ENCODE measurements at regions not wholly inside any gene's neighbourhood (a gene's known extent, or its start where the extent isn't known, plus 50 kb on each side); places are given as distances from the start of the nearest gene placed in this dataset.

DNA sequence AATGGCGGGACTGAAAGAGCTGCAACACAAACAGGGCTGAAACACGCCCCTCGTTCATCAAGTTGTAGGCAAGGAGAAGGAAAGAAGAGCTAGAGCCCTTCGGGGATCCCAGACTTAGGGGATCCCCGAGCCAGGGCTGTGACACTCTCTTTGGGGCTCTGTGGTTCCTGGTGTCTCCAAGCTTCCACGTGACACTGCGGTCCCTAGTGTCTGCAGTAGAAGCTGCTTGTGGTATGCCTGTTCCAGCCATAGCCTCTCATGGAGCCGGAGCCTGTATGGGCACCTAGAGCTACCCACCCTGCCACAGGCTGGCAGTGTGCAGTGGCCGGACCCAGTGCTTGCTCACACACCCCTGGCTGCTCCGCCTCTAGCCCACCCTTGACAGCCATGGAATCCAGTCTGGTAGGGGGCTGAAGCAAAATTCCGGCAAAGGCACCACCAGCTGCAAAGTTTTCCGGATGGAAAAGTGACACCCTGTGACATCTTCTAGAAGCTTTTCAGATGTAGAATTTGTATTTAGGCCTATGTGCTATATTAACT lies 1439.6 kb upstream of the ACO1 start:
- TF ChIP-seq, protein P1, sequence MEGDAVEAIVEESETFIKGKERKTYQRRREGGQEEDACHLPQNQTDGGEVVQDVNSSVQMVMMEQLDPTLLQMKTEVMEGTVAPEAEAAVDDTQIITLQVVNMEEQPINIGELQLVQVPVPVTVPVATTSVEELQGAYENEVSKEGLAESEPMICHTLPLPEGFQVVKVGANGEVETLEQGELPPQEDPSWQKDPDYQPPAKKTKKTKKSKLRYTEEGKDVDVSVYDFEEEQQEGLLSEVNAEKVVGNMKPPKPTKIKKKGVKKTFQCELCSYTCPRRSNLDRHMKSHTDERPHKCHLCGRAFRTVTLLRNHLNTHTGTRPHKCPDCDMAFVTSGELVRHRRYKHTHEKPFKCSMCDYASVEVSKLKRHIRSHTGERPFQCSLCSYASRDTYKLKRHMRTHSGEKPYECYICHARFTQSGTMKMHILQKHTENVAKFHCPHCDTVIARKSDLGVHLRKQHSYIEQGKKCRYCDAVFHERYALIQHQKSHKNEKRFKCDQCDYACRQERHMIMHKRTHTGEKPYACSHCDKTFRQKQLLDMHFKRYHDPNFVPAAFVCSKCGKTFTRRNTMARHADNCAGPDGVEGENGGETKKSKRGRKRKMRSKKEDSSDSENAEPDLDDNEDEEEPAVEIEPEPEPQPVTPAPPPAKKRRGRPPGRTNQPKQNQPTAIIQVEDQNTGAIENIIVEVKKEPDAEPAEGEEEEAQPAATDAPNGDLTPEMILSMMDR (IDR thresholded peaks at IDR 0.05; ENCODE audit: insufficient read depth in 1 of 2, low read depth in 1 of 2, low read length in 1 of 2, severe bottlenecking in 1 of 2, unreplicated experiment in 1 of 2), result no peak
- intact Hi-C loops (cut with micrococcal nuclease; ENCODE audit: unreplicated experiment), result no loop called here
- no peak overlapping the region for H3K4me3 ChIP-seq (ENCODE audit: low read depth, low read length)
- H3K9me3 ChIP-seq, result no peaks in the 10 kb centered on the region; the same call in 1 of the 2 replicates
- no peaks in the 10 kb centered on the region for H3K4me1 Mint-ChIP-seq (ENCODE audit: low read depth, unreplicated experiment)
- no peaks in the 10 kb centered on the region for H3K36me3 ChIP-seq (ENCODE audit: control insufficient read depth, insufficient read depth, low read length)
- H3K4me3 Mint-ChIP-seq (ENCODE audit: unreplicated experiment), result no peak overlapping the region
- no TSS peak for BruUV-seq (replicated peaks)
- H3K9me3 Mint-ChIP-seq (ENCODE audit: unreplicated experiment), result no peaks in the 10 kb centered on the region
- H3K36me3 Mint-ChIP-seq (ENCODE audit: insufficient read depth, unreplicated experiment), result no peaks in the 10 kb centered on the region
- no peaks in the 10 kb centered on the region for H3K4me1 ChIP-seq
- peaks cover 3% of the 10 kb centered on the region for H3K27me3 Mint-ChIP-seq (ENCODE audit: insufficient read depth, unreplicated experiment)
- H3K27ac Mint-ChIP-seq (ENCODE audit: unreplicated experiment), result no peak overlapping the region
- ChIA-PET CTCF (no interaction called here), POLR2A (no interaction called here)
- no peak for DNase-seq
- no peaks in the 10 kb centered on the region for H3K27me3 ChIP-seq (replicated peaks; ENCODE audit: control insufficient read depth, insufficient read depth, low read length)

DNA sequence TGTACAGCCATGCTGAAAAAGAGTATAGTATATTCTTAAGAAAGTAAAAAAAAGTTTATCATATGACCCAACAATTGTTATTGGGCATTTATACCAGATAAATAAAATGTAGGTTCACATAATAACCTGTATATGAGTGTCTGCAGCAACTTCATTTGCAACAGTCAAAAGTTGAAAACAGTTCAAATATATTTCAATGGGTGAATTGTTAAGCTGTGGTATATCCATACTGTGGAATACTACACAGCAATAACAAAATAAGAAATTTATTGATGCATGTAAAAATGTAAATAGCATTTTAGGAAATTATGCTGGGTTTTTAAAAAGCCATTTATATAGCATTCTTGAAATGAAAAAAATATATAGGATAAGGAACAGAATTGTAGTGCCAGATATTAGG lies 1420.1 kb upstream of the ACO1 start:
- Histone ChIP-seq H3K36me3 (ENCODE audit: control insufficient read depth, insufficient read depth, low read length) (no peaks in the 10 kb centered on the region), H3K4me3 (ENCODE audit: low read depth, low read length) (no peak overlapping the region), H3K4me1 (no peaks in the 10 kb centered on the region), H3K27me3 (replicated peaks; ENCODE audit: control insufficient read depth, insufficient read depth, low read length) (no peaks in the 10 kb centered on the region), H3K9me3 (peaks cover 5% of the 10 kb centered on the region; the same call in 1 of the 2 replicates)
- DNase-seq, result no peak
- Mint-ChIP-seq H3K4me1 (ENCODE audit: low read depth, unreplicated experiment) (no peaks in the 10 kb centered on the region), H3K27me3 (ENCODE audit: insufficient read depth, unreplicated experiment) (no peaks in the 10 kb centered on the region), H3K27ac (ENCODE audit: unreplicated experiment) (no peak overlapping the region), H3K4me3 (ENCODE audit: unreplicated experiment) (no peak overlapping the region), H3K36me3 (ENCODE audit: insufficient read depth, unreplicated experiment) (no peaks in the 10 kb centered on the region), H3K9me3 (ENCODE audit: unreplicated experiment) (no peaks in the 10 kb centered on the region)
- BruUV-seq (replicated peaks), result no TSS peak
- TF ChIP-seq, protein P1 (IDR thresholded peaks at IDR 0.05; ENCODE audit: insufficient read depth in 1 of 2, low read depth in 1 of 2, low read length in 1 of 2, severe bottlenecking in 1 of 2, unreplicated experiment in 1 of 2), result no peak
- CTCF ChIA-PET, result no interaction called here
- intact Hi-C loops (cut with micrococcal nuclease; ENCODE audit: unreplicated experiment), result no loop called here
- POLR2A ChIA-PET, result no interaction called here

DNA sequence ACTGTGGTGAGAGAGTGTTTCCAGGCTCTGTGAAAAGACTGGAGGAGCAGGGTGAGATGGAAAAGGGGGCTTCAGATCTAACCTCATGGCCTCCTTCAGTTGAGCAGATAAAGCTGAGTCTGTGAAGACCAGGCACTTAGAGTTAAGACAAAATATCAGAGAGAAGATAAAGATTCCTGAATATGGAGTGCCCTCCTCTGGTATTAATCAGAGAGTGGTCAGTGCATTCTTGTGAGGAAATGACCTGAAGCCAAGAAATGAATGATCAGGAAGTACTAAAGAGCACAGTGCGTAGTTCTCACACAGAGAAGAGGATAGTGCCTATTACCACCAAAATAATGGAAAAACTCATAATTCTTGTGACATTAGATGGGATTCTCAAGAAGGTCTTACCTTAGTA lies 1417.0 kb upstream of the ACO1 start:
- TF ChIP-seq, protein P1 (IDR thresholded peaks at IDR 0.05; ENCODE audit: insufficient read depth in 1 of 2, low read depth in 1 of 2, low read length in 1 of 2, severe bottlenecking in 1 of 2, unreplicated experiment in 1 of 2), result no peak
- Mint-ChIP-seq H3K4me1 (ENCODE audit: low read depth, unreplicated experiment) (no peaks in the 10 kb centered on the region), H3K9me3 (ENCODE audit: unreplicated experiment) (no peaks in the 10 kb centered on the region), H3K27me3 (ENCODE audit: insufficient read depth, unreplicated experiment) (no peaks in the 10 kb centered on the region), H3K27ac (ENCODE audit: unreplicated experiment) (no peak overlapping the region), H3K36me3 (ENCODE audit: insufficient read depth, unreplicated experiment) (no peaks in the 10 kb centered on the region), H3K4me3 (ENCODE audit: unreplicated experiment) (no peak overlapping the region)
- Histone ChIP-seq H3K4me1 (no peaks in the 10 kb centered on the region), H3K4me3 (ENCODE audit: low read depth, low read length) (no peak overlapping the region), H3K36me3 (ENCODE audit: control insufficient read depth, insufficient read depth, low read length) (no peaks in the 10 kb centered on the region), H3K9me3 (peaks cover 5% of the 10 kb centered on the region; the same call in 1 of the 2 replicates), H3K27me3 (replicated peaks; ENCODE audit: control insufficient read depth, insufficient read depth, low read length) (no peaks in the 10 kb centered on the region)
- intact Hi-C loops (cut with micrococcal nuclease; ENCODE audit: unreplicated experiment), result no loop called here
- POLR2A ChIA-PET, result no interaction called here
- no TSS peak for BruUV-seq (replicated peaks)
- CTCF ChIA-PET, result no interaction called here
- DNase-seq, result no peak
